ENCODE measurements at regions not wholly inside any gene's neighbourhood (a gene's known extent, or its start where the extent isn't known, plus 50 kb on each side); places are given as distances from the start of the nearest gene placed in this dataset.
"Not testable (repeated sequence)": the region's sequence is repeated elsewhere in the genome, so short reads cannot be mapped to it uniquely, and the experiment has no call there.

- Histone ChIP-seq H3K4me3 (no peak overlapping the region), H3K9me3 (no peaks in the 10 kb centered on the region), H3K4me1 (no peaks in the 10 kb centered on the region), H3K27ac (no peak overlapping the region), H3K36me3 (no peaks in the 10 kb centered on the region), H3K27me3 (no peaks in the 10 kb centered on the region)
- intact Hi-C loops (cut with DNase I; ENCODE audit: low total_unique reads) = no loop called here
- TF ChIP-seq CTCF (IDR thresholded peaks at IDR 0.05) (no peak), POLR2A (IDR thresholded peaks at IDR 0.05) (no peak), POLR2AphosphoS5 (IDR thresholded peaks at IDR 0.05) (no peak)
- no peak for DNase-seq (ENCODE audit: low spot score in 2 of 2)
Measured at GRCh38 chr1:234765181-234765580, 155.2 kb upstream of the IRF2BP2 start.

GRCh38 chr1:234763910-234764309 lies 153.9 kb upstream of the IRF2BP2 start:
- H3K4me3 ChIP-seq = no peak overlapping the region
- H3K27me3 ChIP-seq = no peaks in the 10 kb centered on the region
- intact Hi-C loops (cut with DNase I; ENCODE audit: low total_unique reads) = no loop called here
- no peak for DNase-seq (ENCODE audit: low spot score in 2 of 2)
- no peaks in the 10 kb centered on the region for H3K4me1 ChIP-seq
- H3K36me3 ChIP-seq = no peaks in the 10 kb centered on the region
- no peak overlapping the region for H3K27ac ChIP-seq
- H3K9me3 ChIP-seq = no peaks in the 10 kb centered on the region
- TF ChIP-seq CTCF (IDR thresholded peaks at IDR 0.05) = no peak
- no peak for TF ChIP-seq POLR2A (IDR thresholded peaks at IDR 0.05)
- no peak for TF ChIP-seq POLR2AphosphoS5 (IDR thresholded peaks at IDR 0.05)

- no peak for TF ChIP-seq POLR2A (IDR thresholded peaks at IDR 0.05)
- Histone ChIP-seq H3K4me3 (no peak overlapping the region), H3K27me3 (no peaks in the 10 kb centered on the region), H3K36me3 (no peaks in the 10 kb centered on the region), H3K4me1 (no peaks in the 10 kb centered on the region), H3K27ac (no peak overlapping the region), H3K9me3 (no peaks in the 10 kb centered on the region)
- intact Hi-C loops (cut with DNase I; ENCODE audit: low total_unique reads) = no loop called here
- no peak for DNase-seq (ENCODE audit: low spot score in 2 of 2)
Measured at GRCh38 chr1:234763367-234763766, 153.4 kb upstream of the IRF2BP2 start.

GRCh38 chr1:234762127-234762526 lies 152.1 kb upstream of the IRF2BP2 start:
- H3K9me3 ChIP-seq; H3K27me3 ChIP-seq; intact Hi-C loops (cut with DNase I; ENCODE audit: low total_unique reads); H3K27ac ChIP-seq; H3K36me3 ChIP-seq; DNase-seq (ENCODE audit: low spot score in 2 of 2); H3K4me1 ChIP-seq; H3K4me3 ChIP-seq: not testable (repeated sequence)

GRCh38 chr1:234760303-234760723 lies 150.3 kb upstream of the IRF2BP2 start:
- Histone ChIP-seq H3K27me3 (no peaks in the 10 kb centered on the region), H3K4me3 (no peak overlapping the region), H3K27ac (no peak overlapping the region), H3K9me3 (no peaks in the 10 kb centered on the region), H3K36me3 (no peaks in the 10 kb centered on the region), H3K4me1 (no peaks in the 10 kb centered on the region)
- intact Hi-C loops (cut with DNase I; ENCODE audit: low total_unique reads) = no loop called here
- no peak for DNase-seq (ENCODE audit: low spot score in 2 of 2)
- TF ChIP-seq POLR2AphosphoS5 (IDR thresholded peaks at IDR 0.05) (no peak), CTCF (IDR thresholded peaks at IDR 0.05) (no peak), POLR2A (IDR thresholded peaks at IDR 0.05) (no peak)

- H3K9me3 ChIP-seq = no peaks in the 10 kb centered on the region
- intact Hi-C loops (cut with DNase I; ENCODE audit: low total_unique reads) = no loop called here
- no peaks in the 10 kb centered on the region for H3K36me3 ChIP-seq
- TF ChIP-seq CTCF (IDR thresholded peaks at IDR 0.05) = no peak
- TF ChIP-seq POLR2A (IDR thresholded peaks at IDR 0.05) = no peak
- TF ChIP-seq POLR2AphosphoS5 (IDR thresholded peaks at IDR 0.05) = no peak
- no peak overlapping the region for H3K4me3 ChIP-seq
- no peak overlapping the region for H3K27ac ChIP-seq
- no peaks in the 10 kb centered on the region for H3K4me1 ChIP-seq
- DNase-seq (ENCODE audit: low spot score in 2 of 2) = no peak
- no peaks in the 10 kb centered on the region for H3K27me3 ChIP-seq
Measured at GRCh38 chr1:234759888-234760287, 149.9 kb upstream of the IRF2BP2 start.

Measured in breast epithelium (tissue), 4 donors.